ENCODE measurements at regions not wholly inside any gene's neighbourhood (a gene's known extent, or its start where the extent isn't known, plus 50 kb on each side); places are given as distances from the start of the nearest gene placed in this dataset.

DNA sequence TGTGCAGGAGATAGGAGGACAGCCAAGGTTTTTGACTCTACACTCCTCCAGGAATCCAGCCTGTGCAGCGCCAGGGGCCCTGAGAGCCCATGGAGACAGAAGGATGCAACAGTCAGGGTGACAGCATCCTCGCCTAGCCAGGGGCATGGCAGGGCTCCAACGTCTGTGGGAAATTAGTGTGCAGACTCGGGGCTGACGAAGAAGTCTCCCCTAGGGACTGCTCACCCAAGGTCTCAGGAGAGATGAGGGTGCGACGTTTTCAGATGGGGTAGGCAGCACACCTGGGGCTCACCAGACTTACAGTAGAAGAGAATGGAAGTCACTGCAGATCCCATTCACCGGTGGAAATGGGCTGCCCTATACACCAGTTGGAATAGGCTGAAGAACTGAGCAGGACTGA is 241.7 kb downstream of the SETD4 start:
- Mint-ChIP-seq H3K4me3 (no peak overlapping the region), H3K4me1 (ENCODE audit: low read depth) (no peaks in the 10 kb centered on the region), H3K9me3 (peaks cover 2% of the 10 kb centered on the region), H3K36me3 (ENCODE audit: low read depth) (no peaks in the 10 kb centered on the region), H3K27ac (no peak overlapping the region), H3K27me3 (peaks cover 5% of the 10 kb centered on the region)
- ChIA-PET CTCF (no interaction called here), POLR2A (no interaction called here)
- TF ChIP-seq, protein P1, sequence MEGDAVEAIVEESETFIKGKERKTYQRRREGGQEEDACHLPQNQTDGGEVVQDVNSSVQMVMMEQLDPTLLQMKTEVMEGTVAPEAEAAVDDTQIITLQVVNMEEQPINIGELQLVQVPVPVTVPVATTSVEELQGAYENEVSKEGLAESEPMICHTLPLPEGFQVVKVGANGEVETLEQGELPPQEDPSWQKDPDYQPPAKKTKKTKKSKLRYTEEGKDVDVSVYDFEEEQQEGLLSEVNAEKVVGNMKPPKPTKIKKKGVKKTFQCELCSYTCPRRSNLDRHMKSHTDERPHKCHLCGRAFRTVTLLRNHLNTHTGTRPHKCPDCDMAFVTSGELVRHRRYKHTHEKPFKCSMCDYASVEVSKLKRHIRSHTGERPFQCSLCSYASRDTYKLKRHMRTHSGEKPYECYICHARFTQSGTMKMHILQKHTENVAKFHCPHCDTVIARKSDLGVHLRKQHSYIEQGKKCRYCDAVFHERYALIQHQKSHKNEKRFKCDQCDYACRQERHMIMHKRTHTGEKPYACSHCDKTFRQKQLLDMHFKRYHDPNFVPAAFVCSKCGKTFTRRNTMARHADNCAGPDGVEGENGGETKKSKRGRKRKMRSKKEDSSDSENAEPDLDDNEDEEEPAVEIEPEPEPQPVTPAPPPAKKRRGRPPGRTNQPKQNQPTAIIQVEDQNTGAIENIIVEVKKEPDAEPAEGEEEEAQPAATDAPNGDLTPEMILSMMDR (IDR thresholded peaks at IDR 0.05): no peak
- no peak for ATAC-seq
- intact Hi-C loops (cut with micrococcal nuclease): no loop called here
- DNase-seq: no peak

DNA sequence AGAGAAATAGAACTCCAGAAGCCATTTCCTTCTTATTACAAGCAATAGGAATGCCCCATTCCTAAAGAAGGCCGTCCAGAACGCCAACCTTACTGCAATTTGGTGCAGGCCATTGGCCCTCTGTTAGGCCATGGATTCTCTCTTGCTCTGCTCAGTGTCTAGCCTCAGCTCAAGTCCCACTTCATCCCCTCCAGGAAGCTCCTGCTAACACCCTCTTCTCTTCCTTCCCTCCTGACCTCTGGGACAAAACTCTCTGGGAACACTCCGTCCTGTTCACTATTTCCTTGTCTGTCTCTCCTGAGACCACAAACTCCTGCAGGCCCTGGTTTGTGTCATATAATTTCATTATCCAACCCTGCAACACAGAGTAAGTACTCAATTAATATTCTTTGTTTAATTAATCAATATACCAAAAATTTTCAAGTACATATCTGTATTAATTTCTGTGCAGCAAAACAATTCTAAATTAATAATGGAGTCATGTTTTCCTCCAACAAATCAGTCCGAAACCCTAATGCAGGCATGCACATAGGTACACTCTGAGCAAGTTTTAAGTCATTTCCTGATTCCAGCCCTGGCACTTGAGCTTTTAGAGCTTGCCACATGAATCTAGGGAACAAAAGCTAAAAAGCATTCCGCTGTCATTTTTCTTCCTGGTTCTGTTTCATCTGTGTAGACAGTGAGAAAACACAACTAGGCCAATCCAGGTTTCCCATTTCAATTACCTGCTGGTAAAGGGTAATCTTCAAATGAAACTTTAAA is 245.3 kb downstream of the SETD4 start:
- no peaks in the 10 kb centered on the region for H3K9me3 Mint-ChIP-seq
- POLR2A ChIA-PET: no interaction called here
- no peak overlapping the region for H3K27ac Mint-ChIP-seq
- TF ChIP-seq, protein P1 (IDR thresholded peaks at IDR 0.05): no peak
- ATAC-seq (no peak), DNase-seq (no peak)
- H3K4me3 Mint-ChIP-seq: no peak overlapping the region
- no peaks in the 10 kb centered on the region for H3K4me1 Mint-ChIP-seq (ENCODE audit: low read depth)
- no peaks in the 10 kb centered on the region for H3K36me3 Mint-ChIP-seq (ENCODE audit: low read depth)
- intact Hi-C loops (cut with micrococcal nuclease): no loop called here
- H3K27me3 Mint-ChIP-seq: no peaks in the 10 kb centered on the region
- CTCF ChIA-PET: no interaction called here

DNA sequence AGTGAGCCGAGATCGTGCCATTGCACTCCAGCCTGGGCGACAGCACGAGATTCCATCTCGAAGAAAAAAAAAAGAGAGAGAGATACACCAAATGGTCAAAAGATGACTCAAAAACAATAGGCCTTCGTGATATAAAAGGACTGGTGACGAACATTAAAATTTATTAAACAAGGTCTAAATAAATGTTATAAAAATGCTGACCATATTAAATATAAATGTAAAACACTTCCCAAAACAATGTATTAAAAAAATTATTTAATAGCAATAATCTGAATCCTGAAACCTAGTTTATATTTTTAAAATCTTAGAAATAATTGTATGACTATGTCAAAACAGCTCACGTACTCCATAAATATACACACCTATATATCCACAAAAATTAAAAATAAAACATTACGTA is 247.6 kb downstream of the SETD4 start:
- TF ChIP-seq, protein P1 (IDR thresholded peaks at IDR 0.05): no peak
- POLR2A ChIA-PET: no interaction called here
- Mint-ChIP-seq H3K36me3 (ENCODE audit: low read depth) (no peaks in the 10 kb centered on the region), H3K27ac (no peak overlapping the region), H3K4me3 (no peak overlapping the region), H3K9me3 (no peaks in the 10 kb centered on the region), H3K4me1 (ENCODE audit: low read depth) (no peaks in the 10 kb centered on the region), H3K27me3 (peaks cover 1% of the 10 kb centered on the region)
- ATAC-seq: no peak
- CTCF ChIA-PET: no interaction called here
- intact Hi-C loops (cut with micrococcal nuclease): no loop called here
- no peak for DNase-seq

DNA sequence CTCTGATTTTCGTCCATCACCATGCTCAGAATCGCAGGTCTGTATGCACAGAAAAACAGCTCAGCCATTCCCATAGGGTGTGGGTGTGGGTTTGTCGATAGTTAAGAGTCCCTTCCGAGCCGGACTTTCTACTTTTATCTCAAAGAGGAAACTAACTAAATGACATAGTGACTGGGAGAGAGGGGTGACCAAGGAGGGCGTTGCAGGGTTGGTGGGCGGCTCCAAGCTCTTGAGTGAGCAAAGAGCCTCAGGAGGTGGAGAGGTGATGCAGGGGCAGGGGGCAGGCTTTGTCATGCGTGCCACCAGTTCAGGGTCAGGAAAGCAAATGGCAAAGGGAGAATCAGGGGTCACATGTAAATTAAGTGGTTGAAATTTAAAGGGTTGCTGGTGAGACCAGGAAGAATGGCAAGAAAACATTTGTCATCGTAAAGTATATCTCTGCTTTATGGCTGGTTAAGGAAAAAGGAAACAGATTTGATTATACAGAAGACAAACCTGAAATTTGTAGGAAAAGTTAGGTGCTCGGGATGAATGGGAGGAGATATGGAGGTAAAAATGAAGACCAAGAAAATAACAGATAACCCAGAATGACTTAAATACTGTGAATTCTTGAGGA is 249.0 kb downstream of the SETD4 start:
- DNase-seq: no peak
- intact Hi-C loops (cut with micrococcal nuclease): no loop called here
- ChIA-PET POLR2A (no interaction called here), CTCF (no interaction called here)
- no peak for ATAC-seq
- H3K4me3 Mint-ChIP-seq: no peak overlapping the region
- no peaks in the 10 kb centered on the region for H3K36me3 Mint-ChIP-seq (ENCODE audit: low read depth)
- TF ChIP-seq, protein P1 (IDR thresholded peaks at IDR 0.05): no peak
- H3K9me3 Mint-ChIP-seq: no peaks in the 10 kb centered on the region
- H3K27me3 Mint-ChIP-seq: peaks cover 1% of the 10 kb centered on the region
- H3K4me1 Mint-ChIP-seq (ENCODE audit: low read depth): no peaks in the 10 kb centered on the region
- no peak overlapping the region for H3K27ac Mint-ChIP-seq

DNA sequence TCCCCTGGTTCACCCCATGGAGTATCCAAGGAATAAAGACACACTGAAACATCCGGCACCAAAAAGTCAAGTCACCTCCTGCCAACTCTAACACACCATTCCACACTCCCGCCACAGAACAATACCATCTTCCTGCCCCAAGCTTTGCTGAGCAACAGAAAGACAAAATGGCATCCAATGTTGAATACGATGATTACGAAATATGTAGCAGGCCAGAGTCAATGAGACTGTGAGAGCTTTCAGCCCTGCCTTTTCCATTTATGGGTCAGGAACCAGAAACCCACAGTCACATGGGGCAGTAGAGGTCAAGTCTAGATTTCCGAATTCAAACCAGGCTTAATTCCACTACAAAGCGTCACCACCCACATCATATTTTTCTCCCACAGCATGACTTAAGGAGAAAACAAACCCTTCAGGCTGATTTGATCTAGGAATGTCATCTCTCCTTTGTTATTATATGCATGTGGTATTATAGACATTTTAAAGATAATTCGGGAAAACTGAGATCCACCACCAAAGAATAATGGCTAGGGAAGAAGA is 249.8 kb downstream of the SETD4 start:
- no peak overlapping the region for H3K27ac Mint-ChIP-seq
- H3K4me1 Mint-ChIP-seq (ENCODE audit: low read depth): no peaks in the 10 kb centered on the region
- no peak overlapping the region for H3K4me3 Mint-ChIP-seq
- intact Hi-C loops (cut with micrococcal nuclease): no loop called here
- H3K27me3 Mint-ChIP-seq: peaks cover 1% of the 10 kb centered on the region
- TF ChIP-seq, protein P1 (IDR thresholded peaks at IDR 0.05): no peak
- DNase-seq (no peak), ATAC-seq (no peak)
- POLR2A ChIA-PET: no interaction called here
- H3K9me3 Mint-ChIP-seq: no peaks in the 10 kb centered on the region
- H3K36me3 Mint-ChIP-seq (ENCODE audit: low read depth): no peaks in the 10 kb centered on the region
- CTCF ChIA-PET: no interaction called here

All from activated CD8-positive, alpha-beta T cell treated with anti-CD3 and anti-CD28 coated beads for 36 hours (primary cell).